Kidney tubule cell (primary cell): ENCODE measurements at regions not wholly inside any gene's neighbourhood (a gene's known extent, or its start where the extent isn't known, plus 50 kb on each side); places are given as distances from the start of the nearest gene placed in this dataset.
A peak's percentile ranks its signal among the peaks of the same experiment; 100 is the strongest.
"Not testable (repeated sequence)": the region's sequence is repeated elsewhere in the genome, so short reads cannot be mapped to it uniquely, and the experiment has no call there.

ENCODE experiments used
- DNase-seq: peaks from one replicate; pipeline ENCODE4 v3.0.0-alpha.2; 2018; ENCODE audit warnings: low spot score

DNA sequence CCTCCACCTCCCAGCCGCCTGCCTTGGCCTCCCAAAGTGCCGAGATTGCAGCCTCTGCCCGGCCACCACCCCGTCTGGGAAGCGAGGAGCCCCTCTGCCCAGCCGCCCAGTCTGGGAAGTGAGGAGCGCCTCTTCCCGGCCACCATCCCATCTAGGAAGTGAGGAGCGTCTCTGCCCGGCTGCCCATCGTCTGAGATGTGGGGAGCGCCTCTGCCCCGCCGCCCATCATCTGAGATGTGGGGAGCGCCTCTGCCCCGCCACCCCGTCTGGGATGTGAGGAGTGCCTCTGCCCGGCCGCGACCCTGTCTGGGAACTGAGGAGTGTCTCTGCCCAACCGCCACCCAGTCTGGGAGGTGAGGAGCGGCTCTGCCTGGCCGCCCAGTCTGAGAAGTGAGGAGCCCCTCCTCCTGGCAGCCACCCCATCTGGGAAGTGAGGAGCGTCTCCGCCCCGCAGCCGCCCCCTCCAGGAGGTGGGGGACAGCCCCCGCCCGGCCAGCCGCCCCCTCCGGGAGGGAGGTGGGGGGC lies 296.3 kb downstream of the HNRNPD start:
- DNase-seq: not testable (repeated sequence)

DNA sequence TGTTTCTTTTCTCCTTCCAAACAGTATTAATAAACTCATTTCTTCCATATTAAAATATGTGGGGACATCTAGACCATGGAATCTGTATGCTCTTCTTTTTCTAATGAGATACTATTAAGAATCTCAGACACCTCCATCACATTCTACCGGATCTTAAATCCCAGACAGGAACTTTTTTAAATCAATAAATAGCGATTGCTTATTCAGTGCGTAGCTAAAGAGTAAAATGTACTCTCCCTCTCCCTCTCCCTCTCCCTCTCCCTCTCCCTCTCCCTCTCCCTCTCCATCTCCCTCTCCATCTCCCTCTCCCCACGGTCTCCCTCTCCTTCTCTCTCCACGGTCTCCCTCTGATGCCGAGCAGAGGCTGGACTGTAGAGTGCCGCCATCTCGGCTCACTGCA lies 297.0 kb downstream of the HNRNPD start:
- DNase-seq: no peak

DNA sequence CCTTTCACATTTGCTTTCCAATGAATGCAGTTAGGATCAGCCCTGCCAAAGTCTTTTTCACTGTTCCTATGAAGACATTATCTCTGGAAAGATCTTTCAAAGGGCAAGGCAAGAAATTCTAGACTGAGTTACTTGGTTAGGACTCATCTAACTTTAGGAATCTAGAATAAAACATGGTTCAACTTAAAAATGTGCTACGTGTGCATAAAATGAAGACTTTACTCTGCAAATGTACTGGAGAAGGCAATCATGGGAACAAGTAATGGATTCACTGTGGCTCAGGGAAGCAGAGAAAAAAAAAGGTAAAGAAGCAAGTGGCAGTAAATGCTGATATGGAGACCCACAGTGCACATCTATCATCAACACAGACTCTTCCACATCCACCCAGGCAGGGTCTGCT lies 297.4 kb downstream of the HNRNPD start:
- DNase-seq: no peak

- DNase-seq: no peak
Observed at GRCh38 chr4:82071951-82072350, 301.8 kb downstream of the HNRNPD start.

DNA sequence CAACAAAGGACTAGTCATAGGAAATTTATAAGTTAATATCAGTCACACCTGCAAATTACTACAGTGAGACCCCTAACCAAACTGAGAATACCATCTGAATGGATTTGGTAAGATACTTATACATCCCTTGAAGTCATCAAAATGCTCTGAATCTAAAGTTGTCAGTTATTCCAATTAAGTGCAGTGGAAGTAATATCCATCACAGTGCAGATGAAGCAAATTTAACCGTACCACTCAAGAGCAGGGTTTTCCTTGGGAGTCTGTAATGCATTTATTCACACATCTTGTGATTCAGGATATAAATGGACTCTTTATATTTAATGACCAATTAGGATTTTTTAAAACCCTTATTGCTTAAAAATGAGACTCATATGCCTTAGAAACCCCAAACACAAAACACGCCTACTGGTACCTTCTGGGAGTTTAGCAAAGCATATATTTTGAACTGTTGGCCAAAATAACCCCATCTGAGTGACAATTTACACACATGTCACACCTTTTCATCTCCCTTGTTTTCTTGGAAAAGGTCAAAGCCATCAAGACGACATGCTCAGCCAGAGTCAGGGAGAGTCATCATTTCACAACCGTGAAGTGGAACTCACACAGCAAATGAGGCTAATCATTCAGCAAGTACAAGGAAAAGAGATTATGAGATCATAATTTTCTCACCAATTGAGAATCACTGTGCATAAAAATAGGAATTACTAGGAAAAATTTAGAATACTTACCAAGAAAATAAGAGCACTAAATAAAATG lies 303.7 kb downstream of the HNRNPD start:
- no peak for DNase-seq

GRCh38 chr4:82063017-82063416 lies 310.8 kb downstream of the HNRNPD start:
- DNase-seq: no peak

GRCh38 chr4:82057990-82058544 lies 315.7 kb downstream of the HNRNPD start:
- DNase-seq: peak; percentile 23

- no peak for DNase-seq
Observed at GRCh38 chr4:82055156-82055555, 318.6 kb downstream of the HNRNPD start.

DNA sequence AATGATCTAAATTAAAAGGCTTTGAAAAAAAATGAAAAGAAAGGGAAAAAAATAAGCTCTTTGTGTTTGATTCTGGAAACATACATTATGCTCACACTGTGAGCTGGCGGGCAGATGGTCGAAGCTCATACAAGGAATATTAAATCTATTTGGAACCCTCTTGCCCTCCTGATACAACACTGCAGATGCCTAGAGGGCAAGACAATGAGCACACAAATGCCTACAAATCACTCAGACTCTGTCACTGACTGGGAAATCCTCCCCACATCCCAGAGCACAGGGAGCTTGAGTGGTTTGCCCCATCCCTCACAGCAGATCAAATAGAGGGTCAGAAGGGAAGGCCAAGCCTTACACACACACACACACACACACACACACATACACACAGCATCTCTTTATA lies 320.4 kb downstream of the HNRNPD start:
- DNase-seq: no peak

GRCh38 chr4:82050796-82051195 lies 323.0 kb downstream of the HNRNPD start:
- peak; percentile 49 for DNase-seq

DNA sequence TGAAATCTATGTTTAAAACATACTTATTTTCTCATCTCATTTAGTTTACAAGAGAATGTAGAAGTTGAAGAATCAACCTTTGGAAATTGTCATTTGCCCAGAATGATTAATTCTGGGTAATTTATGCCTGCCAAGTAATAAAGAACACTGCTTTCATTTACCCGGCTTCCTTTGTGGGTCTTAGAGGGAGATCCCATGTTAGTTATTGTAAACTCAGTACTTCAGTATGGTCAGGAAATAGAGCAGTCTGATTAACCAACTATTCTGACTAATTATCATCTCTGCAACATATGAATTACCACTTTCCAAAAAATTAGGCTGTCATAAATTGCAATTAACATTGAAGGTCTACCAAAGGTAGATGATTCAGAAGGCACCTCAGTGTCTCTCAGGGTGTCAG lies 324.5 kb downstream of the HNRNPD start:
- no peak for DNase-seq

- DNase-seq: no peak
Observed at GRCh38 chr4:82047731-82048130, 326.1 kb downstream of the HNRNPD start.

DNA sequence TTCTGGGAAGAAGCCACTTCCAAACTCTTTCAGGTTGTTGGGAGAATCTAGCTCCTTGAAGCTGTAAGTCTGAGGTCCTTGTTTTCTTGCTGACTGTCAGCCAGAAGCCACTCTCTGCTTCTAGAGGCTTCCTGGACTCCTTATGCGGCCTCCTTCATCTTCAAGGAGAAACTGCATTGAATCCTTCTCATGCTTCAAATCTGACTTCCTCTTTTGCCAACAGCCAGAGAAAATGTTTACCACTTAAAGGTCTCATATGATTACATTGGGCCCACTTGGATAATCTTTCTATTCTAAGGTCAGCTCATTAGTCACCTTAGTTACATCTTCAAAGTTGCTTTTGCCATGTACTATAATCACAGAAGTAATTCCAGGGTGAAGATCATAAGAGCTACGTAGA lies 327.0 kb downstream of the HNRNPD start:
- no peak for DNase-seq

- no peak for DNase-seq
Observed at GRCh38 chr4:82045267-82045666, 328.5 kb downstream of the HNRNPD start.

DNA sequence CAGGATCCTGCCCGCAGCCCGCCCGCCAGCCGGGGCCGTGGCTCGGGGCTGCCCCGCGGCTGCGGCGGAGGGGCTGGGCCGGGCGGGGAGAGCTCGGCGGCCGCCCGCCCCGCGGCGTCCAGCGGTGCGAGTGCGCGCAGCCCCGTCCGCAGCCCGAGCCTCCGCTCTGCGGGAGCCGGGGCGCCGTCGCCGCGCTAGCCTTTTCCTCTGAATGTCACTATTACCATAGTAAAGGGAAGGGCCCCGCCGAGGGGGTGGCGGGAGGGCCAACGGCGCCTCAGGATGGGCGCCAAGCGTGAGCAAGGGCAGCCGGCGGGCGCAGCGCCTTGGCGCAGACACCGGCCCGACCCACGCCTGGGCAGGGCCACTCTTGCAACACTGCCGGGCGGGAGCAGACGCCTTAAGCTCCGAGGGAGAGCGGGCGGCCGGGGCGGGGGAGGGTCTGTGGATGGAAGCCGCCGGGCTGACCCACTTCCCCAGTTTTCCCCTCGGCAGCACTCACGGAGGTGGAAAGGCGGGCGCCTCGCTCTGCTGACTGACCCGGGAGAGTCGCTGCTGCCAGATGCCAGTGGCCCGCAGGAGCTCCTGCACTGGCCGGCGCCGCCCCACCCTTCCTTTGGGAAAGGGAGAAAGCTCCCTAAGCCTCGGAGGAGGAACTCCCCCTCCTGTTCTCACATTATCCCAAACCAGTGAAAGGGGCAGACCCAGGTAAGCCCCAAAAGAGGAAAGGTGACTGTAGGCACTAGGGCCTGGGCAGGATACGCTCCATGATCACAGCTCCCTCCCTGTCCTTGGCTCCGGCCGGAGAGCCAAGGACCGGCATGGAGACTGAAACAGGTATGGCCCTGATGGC lies 329.4 kb downstream of the HNRNPD start:
- peak; percentile 71 for DNase-seq

- no peak for DNase-seq
Observed at GRCh38 chr4:82043809-82044137, 330.0 kb downstream of the HNRNPD start.

- DNase-seq: peak; percentile 40
Observed at GRCh38 chr4:82043081-82043808, 330.5 kb downstream of the HNRNPD start.

DNA sequence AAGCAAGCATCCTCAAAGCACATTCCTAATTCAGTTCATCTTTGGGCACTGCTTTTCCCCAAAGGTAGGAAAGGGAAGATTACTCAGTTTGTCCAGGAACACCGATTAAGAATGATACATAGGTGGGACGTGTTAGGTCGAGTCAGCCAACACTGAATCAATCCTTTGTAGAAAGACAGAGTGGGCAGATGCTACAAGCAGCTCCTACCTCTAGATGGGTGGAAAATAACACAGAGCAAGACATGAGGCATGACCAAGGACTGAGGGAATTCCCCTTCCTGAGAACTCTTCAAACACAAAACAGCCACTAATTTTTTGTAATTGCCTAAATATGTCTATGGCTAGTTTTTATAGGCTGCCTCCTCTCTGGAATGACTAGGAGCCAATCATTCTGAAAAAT lies 331.7 kb downstream of the HNRNPD start:
- no peak for DNase-seq

DNA sequence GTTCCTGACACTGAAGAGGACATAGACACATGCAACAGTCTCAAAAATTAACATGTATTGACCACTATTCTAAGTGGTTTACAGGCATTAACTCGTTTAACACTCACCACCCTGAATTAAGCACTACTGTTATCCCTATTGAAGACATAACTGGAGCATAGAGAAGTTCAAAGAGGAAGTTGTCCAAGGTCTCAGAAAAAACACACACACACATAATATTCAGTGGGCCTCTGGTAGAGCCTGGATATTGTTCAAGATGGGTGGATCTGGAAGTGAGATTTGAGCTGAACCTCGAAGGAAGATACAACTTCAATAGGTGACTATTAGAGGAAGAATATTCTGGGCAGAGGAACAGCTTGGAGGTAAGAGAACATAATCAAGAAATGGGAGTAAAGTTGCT lies 334.9 kb downstream of the HNRNPD start:
- DNase-seq: no peak

GRCh38 chr4:82036181-82036580 lies 337.6 kb downstream of the HNRNPD start:
- no peak for DNase-seq

GRCh38 chr4:82034878-82035277 lies 338.9 kb downstream of the HNRNPD start:
- no peak for DNase-seq

DNA sequence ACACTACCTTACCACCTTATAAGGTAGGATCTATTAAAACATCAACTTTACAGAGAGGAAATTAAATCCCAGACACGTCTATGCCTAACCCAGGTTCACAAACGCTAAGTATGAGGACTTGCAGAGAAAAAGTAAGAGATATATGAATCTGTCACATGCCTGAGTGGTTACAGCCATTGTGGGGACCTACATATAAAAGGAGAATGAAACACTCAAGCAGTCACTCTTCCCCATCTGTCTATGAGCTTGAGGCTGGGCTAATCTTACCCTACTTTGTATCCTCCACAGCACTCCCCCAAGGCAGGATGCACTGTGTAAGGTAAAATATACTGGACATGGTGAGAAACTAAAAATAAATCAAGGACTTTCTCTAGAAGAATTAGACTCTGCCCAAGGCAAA lies 339.9 kb downstream of the HNRNPD start:
- no peak for DNase-seq
